Loucy (cell line): ENCODE measurements at regions not wholly inside any gene's neighbourhood (a gene's known extent, or its start where the extent isn't known, plus 50 kb on each side); places are given as distances from the start of the nearest gene placed in this dataset.

Source experiments
- EZH2phosphoT487 ChIP-seq: fragments of 200-600 bp; IDR thresholded peaks from 2 replicates; pipeline ENCODE4 v1.6.1; 2018; ENCODE audit warnings: antibody characterized with exemption, mild to moderate bottlenecking, moderate library complexity, borderline replicate concordance
- TF ChIP-seq, protein P1 (sequence below): fragments of 200-600 bp; sonication (generic); conservative IDR thresholded peaks from 2 replicates; pipeline ENCODE4 v1.5.1; 2014; ENCODE audit warnings: mild to moderate bottlenecking, antibody characterized with exemption, low read length

DNA sequence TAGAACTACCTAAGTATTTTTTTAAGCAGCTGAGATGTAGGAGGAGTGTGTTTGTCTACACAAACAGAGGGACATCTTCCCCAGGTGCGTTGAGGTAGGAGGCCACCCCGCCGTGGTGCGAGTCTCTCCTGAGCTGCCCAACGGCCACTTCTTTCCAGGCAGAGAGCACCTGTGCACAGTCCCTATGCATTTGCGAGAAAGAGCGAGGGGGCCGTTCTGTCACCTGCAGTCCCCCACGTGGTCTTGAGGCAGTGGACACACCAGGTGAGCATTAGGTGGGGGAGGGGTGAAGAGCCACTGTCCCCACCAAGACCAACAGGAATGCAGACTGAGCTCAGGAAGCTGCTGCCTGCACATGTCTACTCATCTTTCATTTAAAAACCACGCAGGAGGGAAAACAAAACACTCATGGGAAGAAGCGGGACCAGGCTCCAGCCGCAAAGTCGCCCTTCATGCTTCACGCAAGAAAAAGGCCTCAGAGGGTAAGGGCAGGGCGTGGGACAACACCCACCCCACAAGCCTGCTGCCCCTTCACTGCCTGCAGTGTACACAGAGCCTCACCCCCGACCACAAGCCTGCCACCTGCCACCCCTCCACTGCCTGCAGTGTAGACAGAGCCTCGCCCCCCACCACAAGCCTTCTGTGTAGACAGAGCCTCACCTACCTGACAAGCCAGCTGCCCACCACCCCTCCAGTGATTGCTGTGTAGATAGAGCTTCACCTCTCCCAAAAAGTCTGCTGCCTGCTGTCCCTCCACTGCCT, 142.0 kb downstream of the DLL1 start:
- no peak for TF ChIP-seq EZH2phosphoT487
- TF ChIP-seq, protein P1, sequence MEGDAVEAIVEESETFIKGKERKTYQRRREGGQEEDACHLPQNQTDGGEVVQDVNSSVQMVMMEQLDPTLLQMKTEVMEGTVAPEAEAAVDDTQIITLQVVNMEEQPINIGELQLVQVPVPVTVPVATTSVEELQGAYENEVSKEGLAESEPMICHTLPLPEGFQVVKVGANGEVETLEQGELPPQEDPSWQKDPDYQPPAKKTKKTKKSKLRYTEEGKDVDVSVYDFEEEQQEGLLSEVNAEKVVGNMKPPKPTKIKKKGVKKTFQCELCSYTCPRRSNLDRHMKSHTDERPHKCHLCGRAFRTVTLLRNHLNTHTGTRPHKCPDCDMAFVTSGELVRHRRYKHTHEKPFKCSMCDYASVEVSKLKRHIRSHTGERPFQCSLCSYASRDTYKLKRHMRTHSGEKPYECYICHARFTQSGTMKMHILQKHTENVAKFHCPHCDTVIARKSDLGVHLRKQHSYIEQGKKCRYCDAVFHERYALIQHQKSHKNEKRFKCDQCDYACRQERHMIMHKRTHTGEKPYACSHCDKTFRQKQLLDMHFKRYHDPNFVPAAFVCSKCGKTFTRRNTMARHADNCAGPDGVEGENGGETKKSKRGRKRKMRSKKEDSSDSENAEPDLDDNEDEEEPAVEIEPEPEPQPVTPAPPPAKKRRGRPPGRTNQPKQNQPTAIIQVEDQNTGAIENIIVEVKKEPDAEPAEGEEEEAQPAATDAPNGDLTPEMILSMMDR: no peak
